Esophagus (tissue), 2 donors: ENCODE measurements at regions not wholly inside any gene's neighbourhood (a gene's known extent, or its start where the extent isn't known, plus 50 kb on each side); places are given as distances from the start of the nearest gene placed in this dataset.
"Not testable (repeated sequence)": the region's sequence is repeated elsewhere in the genome, so short reads cannot be mapped to it uniquely, and the experiment has no call there.

Experiments used
- H3K27ac ChIP-seq, 2 donors: one replicate each; pipeline ENCODE4 v1.5.1; 2013; ENCODE audit warnings: low read depth in 2 of 2, mild to moderate bottlenecking in 2 of 2, inconsistent platforms in 1 of 2, low read length in 1 of 2, moderate library complexity in 1 of 2
- H3K27me3 ChIP-seq, 2 donors: one replicate each; pipeline ENCODE4 v1.6.1; 2013; ENCODE audit warnings: low read length in 2 of 2, control low read depth in 1 of 2, mild to moderate bottlenecking in 1 of 2; ENCODE audit not compliant: insufficient read depth in 2 of 2, control insufficient read depth in 1 of 2
- H3K36me3 ChIP-seq, 2 donors: one replicate each; pipeline ENCODE4 v1.6.1; 2013; ENCODE audit warnings: low read length in 1 of 2; ENCODE audit not compliant: control insufficient read depth in 2 of 2, insufficient read depth in 2 of 2
- H3K4me1 ChIP-seq, 2 donors: one replicate each; pipeline ENCODE4 v1.6.1; 2013; ENCODE audit warnings: low read length in 1 of 2; ENCODE audit not compliant: control insufficient read depth in 2 of 2, insufficient read depth in 2 of 2
- H3K4me3 ChIP-seq, 2 donors: one replicate each; pipeline ENCODE4 v1.5.1; 2013; ENCODE audit warnings: low read length in 2 of 2, mild to moderate bottlenecking in 2 of 2, low read depth in 1 of 2, moderate library complexity in 1 of 2
- H3K9me3 ChIP-seq, 2 donors: one replicate each; pipeline ENCODE4 v1.6.1; 2013; ENCODE audit warnings: mild to moderate bottlenecking in 2 of 2, low read depth in 1 of 2, low read length in 1 of 2, moderate library complexity in 1 of 2; ENCODE audit not compliant: control insufficient read depth in 2 of 2, insufficient read depth in 1 of 2
- WGBS, 2 donors: extraction: QIAGEN DNeasy Blood & Tissue Kit; methylation state at CpG; one replicate each; pipeline ENCODE4 v1.1.7; 2013; 5-methylcytosine and 5-hydroxymethylcytosine counted together
- donor health status: healthy with polysubstance abuse.
- donor health status: Bipolar disorder and iron deficiency.

DNA sequence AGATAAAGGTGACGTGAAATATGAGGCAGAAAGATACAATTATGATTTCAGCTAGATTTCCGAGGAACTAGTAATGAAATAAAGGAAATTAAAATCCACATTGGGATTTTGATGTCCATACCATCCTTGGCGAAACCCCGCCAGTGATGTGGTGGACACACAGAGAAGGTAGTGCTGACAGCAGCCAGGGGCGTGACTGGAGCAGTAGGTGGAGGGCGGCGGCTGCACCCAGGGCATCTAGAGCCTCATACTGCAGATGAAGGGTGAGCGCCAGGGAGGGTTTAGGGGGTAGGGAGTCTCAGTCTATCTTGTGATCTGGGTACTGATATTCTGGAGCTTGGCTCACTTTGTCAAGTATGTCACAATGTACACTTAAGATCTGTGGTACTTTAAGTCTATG, 855.5 kb upstream of the POM121L12 start:
- no peaks in the 10 kb centered on the region for H3K9me3 ChIP-seq
- no peak overlapping the region for H3K4me3 ChIP-seq
- no peaks in the 10 kb centered on the region for H3K4me1 ChIP-seq
- WGBS, 2 donors = 84 to 87% methylated on average over 8 of the region's 8 CpGs
- H3K27me3 ChIP-seq = no peaks in the 10 kb centered on the region
- H3K27ac ChIP-seq = no peak overlapping the region
- no peaks in the 10 kb centered on the region for H3K36me3 ChIP-seq

DNA sequence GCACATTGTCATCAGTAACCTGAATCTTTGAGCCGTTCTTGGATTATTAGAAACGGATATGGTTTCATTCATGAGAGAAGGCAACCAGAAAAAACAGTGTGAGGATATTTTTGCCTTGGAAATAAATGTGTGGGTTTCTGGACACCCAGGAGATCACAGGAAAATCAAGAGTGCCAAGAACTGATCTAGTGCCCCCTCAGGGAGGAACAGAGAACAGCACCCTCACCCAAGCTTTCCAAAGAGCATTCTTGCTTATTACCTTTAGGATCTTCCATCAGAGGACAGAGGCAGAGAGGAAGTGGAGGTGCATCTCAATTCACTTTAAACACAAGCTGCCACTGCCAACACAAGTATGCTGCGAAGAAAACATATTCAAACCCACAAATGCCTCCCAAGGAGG, 851.5 kb upstream of the COBL start:
- H3K27me3 ChIP-seq = no peaks in the 10 kb centered on the region
- no peaks in the 10 kb centered on the region for H3K4me1 ChIP-seq
- H3K27ac ChIP-seq = no peak overlapping the region
- H3K9me3 ChIP-seq = no peaks in the 10 kb centered on the region
- WGBS, 2 donors = 69 to 72% methylated on average over 3 of the region's 3 CpGs
- no peak overlapping the region for H3K4me3 ChIP-seq
- H3K36me3 ChIP-seq = no peaks in the 10 kb centered on the region

DNA sequence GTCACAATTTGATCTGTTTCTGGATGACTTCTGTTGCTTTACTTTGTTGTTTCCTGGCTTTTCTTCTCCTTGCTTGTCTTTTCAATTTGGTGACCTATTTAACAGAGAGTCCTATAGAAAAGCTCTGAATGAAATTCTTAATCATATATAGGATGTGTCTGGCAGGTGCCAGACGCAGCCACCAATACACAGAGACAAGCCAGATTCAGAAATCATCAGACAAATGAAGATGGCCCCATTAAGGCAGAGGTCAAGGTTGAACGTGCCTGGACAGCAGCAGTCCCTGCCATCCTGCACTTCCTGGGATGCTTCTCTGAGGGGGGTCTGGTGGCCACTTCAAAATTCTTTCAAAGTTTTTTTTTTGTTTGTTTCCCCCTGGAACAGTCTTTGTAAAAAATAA, 846.7 kb upstream of the COBL start:
- WGBS, 2 donors = 58 to 66% methylated on average over 2 of the region's 2 CpGs

DNA sequence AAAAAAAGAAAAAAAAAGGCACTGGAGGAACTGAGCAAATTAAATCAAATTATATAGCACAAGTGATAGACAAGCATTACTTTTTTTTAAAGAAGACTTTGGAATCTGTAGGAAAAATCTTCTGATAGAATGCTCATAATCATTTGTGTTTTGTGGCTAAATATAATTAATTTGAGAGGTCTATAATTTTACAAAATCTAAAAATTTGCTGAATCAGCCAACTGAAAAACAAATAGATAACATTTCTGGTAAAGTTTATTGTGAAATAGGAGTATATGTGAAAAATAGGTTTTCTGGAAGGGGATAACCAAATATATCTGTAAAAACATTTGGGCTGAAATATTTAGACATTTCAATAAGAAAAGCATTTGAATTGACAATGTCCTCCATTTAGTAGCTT, 844.9 kb upstream of the COBL start:
- Histone ChIP-seq H3K4me3 (no peak overlapping the region), H3K27ac (no peak overlapping the region), H3K36me3 (no peaks in the 10 kb centered on the region), H3K27me3 (no peaks in the 10 kb centered on the region), H3K4me1 (no peaks in the 10 kb centered on the region), H3K9me3 (peaks cover 0 to 2% of the 10 kb centered on the region in 2 donors)

More for the DNA sequence above, 846.7 kb upstream of the COBL start:
- Histone ChIP-seq H3K4me1 (no peaks in the 10 kb centered on the region), H3K9me3 (peaks cover 0 to 2% of the 10 kb centered on the region in 2 donors), H3K27ac (no peak overlapping the region), H3K36me3 (no peaks in the 10 kb centered on the region), H3K27me3 (no peaks in the 10 kb centered on the region), H3K4me3 (no peak overlapping the region)

DNA sequence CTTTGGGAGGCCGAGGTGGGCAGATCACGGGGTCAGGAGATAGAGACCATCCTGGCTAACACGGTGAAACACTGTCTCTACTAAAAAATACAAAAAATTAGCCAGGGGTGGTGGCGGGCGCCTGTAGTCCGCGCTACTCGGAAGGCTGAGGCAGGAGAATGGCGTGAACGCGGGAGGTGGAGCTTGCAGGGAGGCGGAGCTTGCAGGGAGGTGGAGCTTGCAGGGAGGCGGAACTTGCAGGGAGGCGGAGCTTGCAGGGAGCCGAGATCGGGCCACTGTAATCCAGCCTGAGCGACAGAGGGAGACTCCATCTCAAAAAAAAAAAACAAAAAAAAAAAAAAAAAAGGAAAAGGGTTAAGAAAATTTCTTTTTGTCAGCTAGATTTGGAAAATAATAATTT, 842.8 kb upstream of the COBL start:
- H3K27ac ChIP-seq, H3K27me3 ChIP-seq, H3K4me1 ChIP-seq, H3K36me3 ChIP-seq, H3K4me3 ChIP-seq, H3K9me3 ChIP-seq: not testable (repeated sequence)
- 93 to 94% methylated on average over 17 of the region's 17 CpGs for WGBS, 2 donors

- WGBS, 2 donors = 85 to 86% methylated on average over 2 of the region's 2 CpGs
- Histone ChIP-seq H3K4me3 (no peak overlapping the region), H3K4me1 (no peaks in the 10 kb centered on the region), H3K36me3 (no peaks in the 10 kb centered on the region), H3K27ac (no peak overlapping the region), H3K9me3 (no peaks in the 10 kb centered on the region), H3K27me3 (no peaks in the 10 kb centered on the region)
Observed at GRCh38 chr7:52154382-52154781, 837.8 kb upstream of the COBL start.

- 45 to 57% methylated on average over 1 of the region's 1 CpG for WGBS, 2 donors
- Histone ChIP-seq H3K4me1 (no peaks in the 10 kb centered on the region), H3K4me3 (no peak overlapping the region), H3K27ac (no peak overlapping the region), H3K27me3 (no peaks in the 10 kb centered on the region), H3K9me3 (no peaks in the 10 kb centered on the region), H3K36me3 (no peaks in the 10 kb centered on the region)
Observed at GRCh38 chr7:52151559-52151958, 835.0 kb upstream of the COBL start.

DNA sequence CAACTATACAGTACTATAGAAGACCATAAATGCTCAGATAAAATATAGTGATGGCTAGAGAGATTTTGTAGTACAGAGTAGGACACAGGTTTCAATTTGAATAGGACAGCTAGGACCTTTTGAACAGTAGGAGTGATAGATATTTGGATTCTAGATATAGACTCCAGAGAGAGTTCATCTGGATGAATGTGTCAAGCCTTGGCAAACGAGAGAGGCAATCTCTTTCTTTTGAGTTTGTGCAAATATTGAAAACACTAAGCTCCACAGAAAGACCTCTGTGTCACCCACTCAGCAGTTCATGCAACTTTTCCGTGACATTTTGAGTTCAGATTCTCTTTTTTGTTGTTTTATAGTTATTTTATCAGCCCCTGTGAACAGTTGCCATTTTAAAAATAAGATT, 834.3 kb upstream of the COBL start:
- Histone ChIP-seq H3K36me3 (no peaks in the 10 kb centered on the region), H3K9me3 (no peaks in the 10 kb centered on the region), H3K4me1 (no peaks in the 10 kb centered on the region), H3K4me3 (no peak overlapping the region), H3K27me3 (no peaks in the 10 kb centered on the region), H3K27ac (no peak overlapping the region)
- 28 to 38% methylated on average over 2 of the region's 2 CpGs for WGBS, 2 donors

DNA sequence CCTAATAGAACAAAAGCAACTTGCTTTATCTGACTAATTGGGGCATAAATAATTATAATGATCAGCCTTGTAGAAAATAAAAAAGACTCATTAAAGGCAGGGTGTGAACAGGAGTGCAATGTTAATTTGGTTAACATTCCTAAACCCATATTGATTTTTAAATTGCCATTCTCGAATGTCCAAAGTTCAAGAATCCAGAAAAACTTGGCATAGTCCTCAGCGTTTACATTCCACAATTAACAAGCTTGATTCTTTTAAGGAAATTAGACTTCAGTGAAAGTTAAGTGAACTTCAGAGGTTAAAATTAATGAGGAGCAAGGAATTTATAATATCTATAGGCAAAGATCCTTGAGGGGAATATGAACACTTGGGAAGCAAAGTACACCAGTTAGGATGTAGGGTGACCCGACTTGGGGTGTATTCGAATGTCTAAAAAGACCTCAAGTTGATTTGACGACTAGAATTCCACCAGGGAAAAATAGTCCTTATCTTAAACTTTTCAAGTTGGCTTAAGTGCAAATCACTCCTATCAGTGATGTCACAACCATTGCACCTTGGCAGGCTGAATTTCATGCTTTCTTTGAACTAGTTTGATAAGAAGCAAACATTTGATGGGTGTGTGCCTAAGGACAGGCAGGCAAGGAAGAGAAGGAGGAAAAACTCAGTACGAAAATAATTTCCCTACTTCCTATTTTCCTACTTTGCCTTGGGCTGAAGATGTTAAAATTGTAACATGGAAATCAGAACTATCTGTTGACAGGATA, 830.4 kb upstream of the COBL start:
- H3K4me1 ChIP-seq = no peaks in the 10 kb centered on the region
- 45 to 50% methylated on average over 6 of the region's 6 CpGs for WGBS, 2 donors
- no peak overlapping the region for H3K27ac ChIP-seq

GRCh38 chr7:52143219-52143618, 826.6 kb upstream of the COBL start:
- H3K9me3 ChIP-seq = peaks cover 0 to 1% of the 10 kb centered on the region in 2 donors
- 57 to 59% methylated on average over 4 of the region's 4 CpGs for WGBS, 2 donors

More for the DNA sequence above, 830.4 kb upstream of the COBL start:
- H3K27me3 ChIP-seq = no peaks in the 10 kb centered on the region
- no peaks in the 10 kb centered on the region for H3K36me3 ChIP-seq
- no peaks in the 10 kb centered on the region for H3K9me3 ChIP-seq
- no peak overlapping the region for H3K4me3 ChIP-seq

More at GRCh38 chr7:52143219-52143618, 826.6 kb upstream of the COBL start:
- Histone ChIP-seq H3K4me3 (no peak overlapping the region), H3K36me3 (no peaks in the 10 kb centered on the region), H3K27ac (no peak overlapping the region), H3K4me1 (no peaks in the 10 kb centered on the region), H3K27me3 (no peaks in the 10 kb centered on the region)
